GM12878 (cell line): ENCODE measurements at regions not wholly inside any gene's neighbourhood (a gene's known extent, or its start where the extent isn't known, plus 50 kb on each side); places are given as distances from the start of the nearest gene placed in this dataset.

Source experiments
- ATAC-seq: fragments of 200-7000 bp; cut with Tn5 transposase; 3 replicates; pipeline ENCODE4 v1.9.1; 2020; ENCODE audit warnings: mild to moderate bottlenecking, moderate library complexity
- BruUV-seq: library from RNA; stranded (reverse); fragments of 400-500 nt; replicated peaks from 2 replicates; lab custom pipeline; 2021; lab: Mats Ljungman, UMichigan
- CTCF ChIA-PET: fragments of 300-600 bp; sonication (Branson Sonifier 250); formaldehyde crosslinking; extraction: SDS; loops from one replicate; lab custom pipeline; 2021; ENCODE audit warnings: inconsistent platforms; lab: Yijun Ruan, JAX
- POLR2A ChIA-PET: fragments of 350-600 bp; formaldehyde crosslinking; extraction: SDS; loops from one replicate; lab custom pipeline; 2021; ENCODE audit warnings: inconsistent platforms; lab: Charles Lee
- RAD21 ChIA-PET: fragments of 300-600 bp; sonication (Branson Sonifier 250); formaldehyde crosslinking; loops from one replicate; lab custom pipeline; 2023; ENCODE audit warnings: antibody characterized with exemption; ENCODE audit not compliant: unreplicated experiment; lab: Charles Lee
- SMC1A ChIA-PET: fragments of 300-600 bp; sonication (Branson Sonifier 250); formaldehyde crosslinking; loops from one replicate; lab custom pipeline; 2023; ENCODE audit not compliant: unreplicated experiment, uncharacterized antibody; lab: Charles Lee
- DNase-seq: peaks from one replicate; pipeline ENCODE4 v3.0.0-alpha.2; 2011; ENCODE audit warnings: low read depth, low spot score
- FAIRE-seq: peaks from 3 replicates; lab custom pipeline; 2011; peaks lifted over from hg19 to GRCh38; lab: Jason Lieb, UNC
- H2AFZ ChIP-seq: 2 replicates; pipeline ENCODE4 v1.6.0; 2011; ENCODE audit warnings: low read depth, low read length, control low read depth; ENCODE audit not compliant: control insufficient read depth
- H3K27ac ChIP-seq: 2 replicates; pipeline ENCODE4 v1.5.1; 2011; ENCODE audit warnings: control low read depth; ENCODE audit not compliant: control insufficient read depth, insufficient read depth
- H3K27me3 ChIP-seq, 2 experiments: replicated peaks in 1 of 2; 2 replicates each; pipeline versions ENCODE4 v1.6.0 to v1.6.1; 2011; ENCODE audit warnings: low read length in 1 of 2; ENCODE audit not compliant: control insufficient read depth in 2 of 2, insufficient read depth in 2 of 2
- H3K36me3 ChIP-seq, 2 experiments: 2 replicates each; pipeline ENCODE4 v1.5.1; 2011; ENCODE audit warnings: low read length in 1 of 2; ENCODE audit not compliant: control insufficient read depth in 2 of 2, insufficient read depth in 2 of 2
- H3K4me1 ChIP-seq: 2 replicates; pipeline ENCODE4 v1.6.1; 2011; ENCODE audit warnings: mild to moderate bottlenecking, low read length, moderate library complexity, mixed read lengths; ENCODE audit not compliant: control insufficient read depth, insufficient read depth
- H3K4me2 ChIP-seq: 2 replicates; pipeline ENCODE4 v1.6.0; 2011; ENCODE audit warnings: control low read depth; ENCODE audit not compliant: control insufficient read depth, insufficient read depth
- H3K4me3 ChIP-seq: fragments of 200-600 bp; sonication (generic); 2 replicates; pipeline ENCODE4 v1.5.1; 2016
- H3K79me2 ChIP-seq: 2 replicates; pipeline ENCODE4 v1.6.0; 2011; ENCODE audit warnings: low read length; ENCODE audit not compliant: control insufficient read depth, insufficient read depth
- H3K9ac ChIP-seq: 2 replicates; pipeline ENCODE4 v1.8.0; 2011; ENCODE audit warnings: low read length, control low read depth, mixed read lengths; ENCODE audit not compliant: control insufficient read depth, insufficient read depth
- H3K9me3 ChIP-seq: replicated peaks from 3 replicates; pipeline ENCODE4 v1.5.1; 2011; ENCODE audit warnings: mild to moderate bottlenecking, low read length; ENCODE audit not compliant: control insufficient read depth, insufficient read depth
- H4K20me1 ChIP-seq: 2 replicates; pipeline ENCODE4 v1.6.0; 2011; ENCODE audit not compliant: control insufficient read depth, insufficient read depth
- CHD1 ChIP-seq: IDR thresholded peaks from 2 replicates; pipeline ENCODE4 v1.6.1; 2012; ENCODE audit warnings: low read depth, low read length, improper control_type of control experiment
- CHD4 ChIP-seq: fragments of 200-600 bp; sonication (generic); IDR thresholded peaks from 2 replicates; pipeline ENCODE4 v1.6.1; 2016; ENCODE audit warnings: mild to moderate bottlenecking
- RCOR1 ChIP-seq: conservative IDR thresholded peaks from 2 replicates; pipeline ENCODE4 v1.6.1; 2012; ENCODE audit warnings: low read depth, low read length, improper control_type of control experiment
- RFX5 ChIP-seq: IDR thresholded peaks from 2 replicates; pipeline ENCODE4 v1.6.1; 2011; ENCODE audit warnings: low read depth, low read length, improper control_type of control experiment
- SIX5 ChIP-seq: IDR thresholded peaks from 2 replicates; pipeline ENCODE4 v1.6.1; 2011; ENCODE audit warnings: mild to moderate bottlenecking, low read depth, low read length, moderate library complexity; ENCODE audit not compliant: severe bottlenecking
- ZNF384 ChIP-seq: IDR thresholded peaks from 2 replicates; pipeline ENCODE4 v1.6.1; 2012; ENCODE audit warnings: low read depth, mild to moderate bottlenecking, low read length, improper control_type of control experiment, borderline replicate concordance
- WGBS: methylation state at CpG from one replicate; pipeline ENCODE4 v1.1.6; 2016; ENCODE audit warnings: low lambda C conversion rate; ENCODE audit not compliant: insufficient replicate concordance, insufficient coverage; ENCODE audit errors: missing lambda C conversion rate; 5-methylcytosine and 5-hydroxymethylcytosine counted together
- in situ Hi-C: fragments of 300-500 bp; cut with MboI; formaldehyde crosslinking; loops from 9 replicates; pipeline ENCODE4 v1.14.3; 2018; ENCODE audit warnings: mixed read lengths
- intact Hi-C: fragments of 100-400 bp; cut with micrococcal nuclease; formaldehyde crosslinking; loops from one replicate; pipeline ENCODE4 v1.14.2; 2022; ENCODE audit not compliant: unreplicated experiment

DNA sequence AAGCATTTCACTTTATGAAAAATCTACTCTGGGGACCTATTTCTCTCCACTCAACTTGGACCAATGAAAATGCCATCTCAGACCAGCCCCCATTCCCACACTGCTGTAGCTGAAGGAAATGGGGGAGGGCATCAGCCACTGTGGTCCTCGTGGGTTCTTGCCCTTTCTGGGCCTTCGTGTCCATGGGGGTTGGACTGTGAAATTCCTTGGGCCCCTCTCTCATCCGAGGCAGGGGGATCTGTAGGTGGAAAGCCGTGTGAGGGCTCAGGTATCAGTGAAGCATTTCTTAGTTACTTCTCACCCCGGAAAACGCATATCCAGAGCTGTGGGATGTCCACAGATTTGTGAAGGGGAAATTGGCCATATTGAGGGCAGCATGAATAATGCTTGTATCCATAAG, 147.9 kb downstream of the CDC5L start:
- H2AFZ ChIP-seq: no peak overlapping the region
- no peak overlapping the region for H3K4me2 ChIP-seq
- no peak overlapping the region for H3K27ac ChIP-seq
- no peaks in the 10 kb centered on the region for H3K4me1 ChIP-seq
- CTCF ChIA-PET: no interaction called here
- DNase-seq: no peak
- no peaks in the 10 kb centered on the region for H3K36me3 ChIP-seq
- in situ Hi-C loops: no loop called here
- no peak overlapping the region for H3K9ac ChIP-seq
- POLR2A ChIA-PET: no interaction called here
- no peak for FAIRE-seq
- RAD21 ChIA-PET: no interaction called here
- H3K27me3 ChIP-seq: peaks cover 2 to 3% of the 10 kb centered on the region in 2 experiments; a peak in 3 of 4 replicates
- no peaks in the 10 kb centered on the region for H4K20me1 ChIP-seq
- H3K9me3 ChIP-seq: no peaks in the 10 kb centered on the region
- H3K4me3 ChIP-seq: no peak overlapping the region
- intact Hi-C loops: no loop called here
- WGBS: 14% methylated on average over 6 of the region's 6 CpGs
- no peak for ATAC-seq
- no peaks in the 10 kb centered on the region for H3K79me2 ChIP-seq
- BruUV-seq: no TSS peak
- TF ChIP-seq RFX5 (no peak), SIX5 (no peak)
- SMC1A ChIA-PET: no interaction called here

DNA sequence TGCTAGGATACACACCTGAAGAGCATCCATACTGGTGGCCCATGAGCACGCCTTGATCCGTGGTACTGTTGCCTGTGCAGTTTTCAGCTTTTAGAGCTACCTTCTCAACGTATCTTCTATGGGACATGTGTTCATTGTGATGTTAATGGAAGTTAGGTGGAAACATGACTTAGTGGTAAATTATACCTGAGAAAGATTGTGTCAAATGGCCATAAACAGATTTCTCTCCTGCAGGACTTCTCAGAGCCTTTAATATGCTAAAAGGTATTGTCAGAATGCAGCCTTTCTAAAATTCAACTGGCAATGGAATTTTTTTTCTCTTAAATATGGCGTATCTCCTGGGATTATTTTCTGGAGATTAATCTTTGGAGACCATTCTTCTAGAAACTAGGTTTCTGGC, 148.5 kb downstream of the CDC5L start:
- intact Hi-C loops (no loop called here), in situ Hi-C loops (no loop called here)
- no peak overlapping the region for H2AFZ ChIP-seq
- ChIA-PET RAD21 (no interaction called here), CTCF (no interaction called here), SMC1A (no interaction called here), POLR2A (no interaction called here)
- H3K9me3 ChIP-seq: no peaks in the 10 kb centered on the region
- H4K20me1 ChIP-seq: no peaks in the 10 kb centered on the region
- no peak overlapping the region for H3K27ac ChIP-seq
- no peak overlapping the region for H3K4me2 ChIP-seq
- ATAC-seq (no peak), FAIRE-seq (no peak), DNase-seq (no peak)
- TF ChIP-seq CHD4 (no peak), CHD1 (no peak), ZNF384 (no peak), RCOR1 (no peak)
- peaks cover 0 to 3% of the 10 kb centered on the region in 2 experiments; a peak in 3 of 4 replicates for H3K27me3 ChIP-seq
- H3K4me1 ChIP-seq: no peaks in the 10 kb centered on the region
- no peaks in the 10 kb centered on the region for H3K36me3 ChIP-seq
- H3K79me2 ChIP-seq: no peaks in the 10 kb centered on the region
- H3K4me3 ChIP-seq: no peak overlapping the region
- no TSS peak for BruUV-seq
- WGBS: 28% methylated on average over 4 of the region's 4 CpGs
- no peak overlapping the region for H3K9ac ChIP-seq
